ENCODE measurements at regions not wholly inside any gene's neighbourhood (a gene's known extent, or its start where the extent isn't known, plus 50 kb on each side); places are given as distances from the start of the nearest gene placed in this dataset.

DNA sequence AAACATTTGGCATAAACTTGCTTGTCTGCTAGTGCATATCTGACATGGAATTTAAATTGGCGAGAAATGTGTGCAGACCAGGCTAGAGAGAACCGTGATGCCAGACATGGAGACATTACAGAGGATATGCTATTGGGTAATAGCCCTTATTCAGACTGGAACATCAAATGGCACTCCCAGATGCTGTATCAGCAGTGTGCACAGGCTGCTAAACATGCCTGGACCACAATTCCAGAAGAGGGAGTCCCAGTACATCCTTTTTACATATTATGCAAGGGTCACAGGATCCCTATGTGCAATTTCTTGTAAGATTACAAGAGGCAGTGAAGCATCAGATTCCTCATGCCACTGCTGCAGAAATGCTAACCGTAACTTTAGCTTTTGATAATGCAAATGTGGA lies 354.5 kb upstream of the FOXG1 start:
- Histone ChIP-seq H2AFZ (ENCODE audit: low read depth, low read length) (no peak overlapping the region), H3K9me3 (ENCODE audit: insufficient read depth, low read length, severe bottlenecking) (no peaks in the 10 kb centered on the region), H3K27me3 (ENCODE audit: insufficient read depth, low read length, poor library complexity) (no peaks in the 10 kb centered on the region), H3K4me1 (ENCODE audit: insufficient read depth, low read length) (no peaks in the 10 kb centered on the region), H3K27ac (ENCODE audit: low read length) (no peak overlapping the region), H3K79me2 (ENCODE audit: insufficient read depth, low read length) (no peaks in the 10 kb centered on the region), H3K36me3 (ENCODE audit: insufficient read depth, low read length) (no peaks in the 10 kb centered on the region), H3K9ac (ENCODE audit: low read depth, low read length) (no peak overlapping the region), H4K20me1 (ENCODE audit: insufficient read depth, low read length) (no peaks in the 10 kb centered on the region), H3K4me2 (ENCODE audit: insufficient read depth, low read length) (no peak overlapping the region), H3K4me3 (ENCODE audit: low read depth in 1 of 2, low read length in 2 of 2) (no peak overlapping the region)
- no peak for TF ChIP-seq EZH2 (IDR thresholded peaks at IDR 0.05; ENCODE audit: borderline replicate concordance, low read depth, low read length, severe bottlenecking)
- no peak for TF ChIP-seq CTCF (IDR thresholded peaks at IDR 0.05; ENCODE audit: borderline replicate concordance, extremely low read depth, low read length, poor library complexity, severe bottlenecking)
- ATAC-seq (ENCODE audit: insufficient read depth, low read depth) (no peak), DNase-seq (no peak)

- no peak overlapping the region for H3K4me2 ChIP-seq (ENCODE audit: insufficient read depth, low read length)
- no peaks in the 10 kb centered on the region for H3K9me3 ChIP-seq (ENCODE audit: insufficient read depth, low read length, severe bottlenecking)
- H3K79me2 ChIP-seq (ENCODE audit: insufficient read depth, low read length) = no peaks in the 10 kb centered on the region
- H4K20me1 ChIP-seq (ENCODE audit: insufficient read depth, low read length) = no peaks in the 10 kb centered on the region
- TF ChIP-seq CTCF (IDR thresholded peaks at IDR 0.05; ENCODE audit: borderline replicate concordance, extremely low read depth, low read length, poor library complexity, severe bottlenecking) (no peak), EZH2 (IDR thresholded peaks at IDR 0.05; ENCODE audit: borderline replicate concordance, low read depth, low read length, severe bottlenecking) (no peak)
- H3K4me1 ChIP-seq (ENCODE audit: insufficient read depth, low read length) = no peaks in the 10 kb centered on the region
- no peak overlapping the region for H3K9ac ChIP-seq (ENCODE audit: low read depth, low read length)
- ATAC-seq (ENCODE audit: insufficient read depth, low read depth) (no peak), DNase-seq (no peak)
- no peak overlapping the region for H3K4me3 ChIP-seq (ENCODE audit: low read depth in 1 of 2, low read length in 2 of 2)
- H3K27ac ChIP-seq (ENCODE audit: low read length) = no peak overlapping the region
- no peak overlapping the region for H2AFZ ChIP-seq (ENCODE audit: low read depth, low read length)
- H3K27me3 ChIP-seq (ENCODE audit: insufficient read depth, low read length, poor library complexity) = no peaks in the 10 kb centered on the region
- no peaks in the 10 kb centered on the region for H3K36me3 ChIP-seq (ENCODE audit: insufficient read depth, low read length)
Measured at GRCh38 chr14:28426960-28427359, 339.6 kb upstream of the FOXG1 start.

- Histone ChIP-seq H3K4me1 (ENCODE audit: insufficient read depth, low read length) (no peaks in the 10 kb centered on the region), H2AFZ (ENCODE audit: low read depth, low read length) (no peak overlapping the region), H3K27ac (ENCODE audit: low read length) (no peak overlapping the region), H3K79me2 (ENCODE audit: insufficient read depth, low read length) (no peaks in the 10 kb centered on the region), H3K4me2 (ENCODE audit: insufficient read depth, low read length) (no peak overlapping the region), H3K36me3 (ENCODE audit: insufficient read depth, low read length) (no peaks in the 10 kb centered on the region), H4K20me1 (ENCODE audit: insufficient read depth, low read length) (no peaks in the 10 kb centered on the region), H3K9ac (ENCODE audit: low read depth, low read length) (no peak overlapping the region), H3K27me3 (ENCODE audit: insufficient read depth, low read length, poor library complexity) (no peaks in the 10 kb centered on the region), H3K4me3 (ENCODE audit: low read depth in 1 of 2, low read length in 2 of 2) (no peak overlapping the region), H3K9me3 (ENCODE audit: insufficient read depth, low read length, severe bottlenecking) (no peaks in the 10 kb centered on the region)
- ATAC-seq (ENCODE audit: insufficient read depth, low read depth) = no peak
- TF ChIP-seq EZH2 (IDR thresholded peaks at IDR 0.05; ENCODE audit: borderline replicate concordance, low read depth, low read length, severe bottlenecking) (no peak), CTCF (IDR thresholded peaks at IDR 0.05; ENCODE audit: borderline replicate concordance, extremely low read depth, low read length, poor library complexity, severe bottlenecking) (no peak)
- DNase-seq = no peak
Measured at GRCh38 chr14:28436821-28437220, 329.8 kb upstream of the FOXG1 start.

DNA sequence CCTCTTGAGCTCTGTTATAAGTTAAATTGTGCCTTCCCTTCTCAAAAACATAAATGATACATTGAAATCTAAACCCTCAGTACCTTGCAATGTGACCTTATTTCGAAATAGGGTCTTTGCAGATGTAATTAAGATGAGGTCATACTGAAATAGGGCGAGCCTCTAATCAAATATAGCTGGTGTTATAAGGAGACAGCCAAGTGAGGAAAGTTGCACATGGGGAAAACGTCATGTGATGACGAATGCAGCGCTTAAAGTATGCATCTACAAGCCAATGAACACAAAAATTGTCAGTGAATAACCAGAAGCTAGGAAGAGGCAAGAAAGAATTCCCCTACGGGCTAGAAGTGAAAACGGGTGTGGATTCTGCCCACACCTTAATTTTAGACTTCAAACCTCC lies 305.2 kb upstream of the FOXG1 start:
- no peak overlapping the region for H3K4me3 ChIP-seq (ENCODE audit: low read depth in 1 of 2, low read length in 2 of 2)
- ATAC-seq (ENCODE audit: insufficient read depth, low read depth) = no peak

More for the DNA sequence above, 305.2 kb upstream of the FOXG1 start:
- Histone ChIP-seq H3K27me3 (ENCODE audit: insufficient read depth, low read length, poor library complexity) (no peaks in the 10 kb centered on the region), H3K36me3 (ENCODE audit: insufficient read depth, low read length) (no peaks in the 10 kb centered on the region), H3K9me3 (ENCODE audit: insufficient read depth, low read length, severe bottlenecking) (no peaks in the 10 kb centered on the region), H3K79me2 (ENCODE audit: insufficient read depth, low read length) (no peaks in the 10 kb centered on the region), H3K27ac (ENCODE audit: low read length) (no peak overlapping the region), H3K4me2 (ENCODE audit: insufficient read depth, low read length) (no peak overlapping the region), H2AFZ (ENCODE audit: low read depth, low read length) (no peak overlapping the region), H3K9ac (ENCODE audit: low read depth, low read length) (no peak overlapping the region), H4K20me1 (ENCODE audit: insufficient read depth, low read length) (no peaks in the 10 kb centered on the region), H3K4me1 (ENCODE audit: insufficient read depth, low read length) (no peaks in the 10 kb centered on the region)
- DNase-seq = no peak
- TF ChIP-seq CTCF (IDR thresholded peaks at IDR 0.05; ENCODE audit: borderline replicate concordance, extremely low read depth, low read length, poor library complexity, severe bottlenecking) (no peak), EZH2 (IDR thresholded peaks at IDR 0.05; ENCODE audit: borderline replicate concordance, low read depth, low read length, severe bottlenecking) (no peak)
